ENCODE measurements at regions not wholly inside any gene's neighbourhood (a gene's known extent, or its start where the extent isn't known, plus 50 kb on each side); places are given as distances from the start of the nearest gene placed in this dataset.

DNA sequence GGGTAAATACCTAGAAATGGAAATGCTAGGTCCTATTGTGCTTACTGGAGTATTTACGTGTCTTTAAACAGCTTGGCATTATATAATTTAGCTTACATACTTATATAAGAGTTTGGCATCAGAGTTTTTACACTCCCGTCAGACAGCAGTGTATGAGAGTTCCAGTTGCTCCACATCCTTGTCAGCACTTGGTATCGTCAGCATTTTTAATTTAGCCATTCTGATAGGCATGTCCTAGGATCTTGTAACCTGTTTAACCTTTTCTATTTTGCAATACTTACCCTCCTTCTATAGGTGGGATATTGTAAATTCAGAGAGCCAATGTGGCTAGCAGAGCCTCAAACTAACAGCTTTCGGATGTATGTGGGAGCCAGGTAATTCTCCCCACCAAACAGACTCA lies 228.3 kb upstream of the EEF2KMT start:
- H3K4me3 ChIP-seq (ENCODE audit: low read depth in 1 of 2, low read length in 1 of 2), result no peak overlapping the region
- TF ChIP-seq, protein P1, sequence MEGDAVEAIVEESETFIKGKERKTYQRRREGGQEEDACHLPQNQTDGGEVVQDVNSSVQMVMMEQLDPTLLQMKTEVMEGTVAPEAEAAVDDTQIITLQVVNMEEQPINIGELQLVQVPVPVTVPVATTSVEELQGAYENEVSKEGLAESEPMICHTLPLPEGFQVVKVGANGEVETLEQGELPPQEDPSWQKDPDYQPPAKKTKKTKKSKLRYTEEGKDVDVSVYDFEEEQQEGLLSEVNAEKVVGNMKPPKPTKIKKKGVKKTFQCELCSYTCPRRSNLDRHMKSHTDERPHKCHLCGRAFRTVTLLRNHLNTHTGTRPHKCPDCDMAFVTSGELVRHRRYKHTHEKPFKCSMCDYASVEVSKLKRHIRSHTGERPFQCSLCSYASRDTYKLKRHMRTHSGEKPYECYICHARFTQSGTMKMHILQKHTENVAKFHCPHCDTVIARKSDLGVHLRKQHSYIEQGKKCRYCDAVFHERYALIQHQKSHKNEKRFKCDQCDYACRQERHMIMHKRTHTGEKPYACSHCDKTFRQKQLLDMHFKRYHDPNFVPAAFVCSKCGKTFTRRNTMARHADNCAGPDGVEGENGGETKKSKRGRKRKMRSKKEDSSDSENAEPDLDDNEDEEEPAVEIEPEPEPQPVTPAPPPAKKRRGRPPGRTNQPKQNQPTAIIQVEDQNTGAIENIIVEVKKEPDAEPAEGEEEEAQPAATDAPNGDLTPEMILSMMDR (IDR thresholded peaks at IDR 0.05), result no peak
- H3K27ac ChIP-seq, result no peak overlapping the region
- no peaks in the 10 kb centered on the region for H3K9me3 ChIP-seq
- H3K36me3 ChIP-seq, result no peaks in the 10 kb centered on the region
- H3K27me3 ChIP-seq, result no peaks in the 10 kb centered on the region
- no peaks in the 10 kb centered on the region for H3K4me1 ChIP-seq (ENCODE audit: control insufficient read depth in 1 of 2, insufficient read depth in 1 of 2, low read depth in 1 of 2, low read length in 1 of 2)

GRCh38 chr16:5323284-5324141 lies 225.9 kb upstream of the EEF2KMT start:
- no peaks in the 10 kb centered on the region for H3K4me1 ChIP-seq (ENCODE audit: control insufficient read depth in 1 of 2, insufficient read depth in 1 of 2, low read depth in 1 of 2, low read length in 1 of 2)
- TF ChIP-seq, protein P1 (IDR thresholded peaks at IDR 0.05), result no peak
- no peak overlapping the region for H3K4me3 ChIP-seq (ENCODE audit: low read depth in 1 of 2, low read length in 1 of 2)
- H3K36me3 ChIP-seq, result no peaks in the 10 kb centered on the region
- no peaks in the 10 kb centered on the region for H3K9me3 ChIP-seq
- no peak overlapping the region for H3K27ac ChIP-seq
- no peaks in the 10 kb centered on the region for H3K27me3 ChIP-seq

DNA sequence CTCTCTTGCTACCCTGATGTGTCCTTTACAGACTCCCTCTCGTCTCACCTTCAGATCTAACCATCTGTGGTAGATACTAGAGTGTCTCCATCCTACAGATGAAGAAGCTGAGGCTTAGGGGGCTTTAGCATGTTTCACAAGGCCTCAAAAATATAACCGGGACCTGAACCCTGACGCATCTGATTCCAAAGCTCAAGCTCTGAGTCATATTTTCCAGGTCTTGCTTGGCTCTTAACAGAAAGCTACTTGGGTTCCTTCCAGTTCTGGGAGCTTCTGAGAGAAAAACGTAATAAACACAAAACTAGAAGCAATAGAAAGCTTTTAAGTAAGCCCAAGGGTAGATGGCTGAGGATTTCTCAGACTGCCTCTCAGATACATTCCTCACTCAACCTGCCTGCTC lies 224.3 kb upstream of the EEF2KMT start:
- H3K9me3 ChIP-seq, result no peaks in the 10 kb centered on the region

DNA sequence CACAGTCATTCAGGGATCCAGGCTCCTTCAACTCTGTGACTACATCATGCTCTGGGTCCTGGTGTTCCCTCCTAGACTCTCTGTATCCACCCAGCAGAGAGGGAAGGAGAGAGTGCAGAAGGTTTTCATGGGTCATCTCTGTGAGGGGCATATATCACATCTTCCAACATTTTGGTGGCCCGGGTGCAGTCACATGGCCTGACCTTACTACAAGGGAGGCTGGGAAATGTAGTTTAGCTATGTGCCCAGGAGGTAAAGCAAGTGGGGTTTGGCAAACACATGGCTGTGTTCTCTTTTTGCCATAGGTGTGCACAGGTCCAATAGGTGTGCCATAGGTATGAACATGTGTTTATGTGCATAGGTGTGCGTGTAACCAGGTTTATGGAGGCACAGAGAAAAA lies 222.2 kb upstream of the EEF2KMT start:
- no peak overlapping the region for H3K4me3 ChIP-seq (ENCODE audit: low read depth in 1 of 2, low read length in 1 of 2)
- H3K4me1 ChIP-seq (ENCODE audit: control insufficient read depth in 1 of 2, insufficient read depth in 1 of 2, low read depth in 1 of 2, low read length in 1 of 2), result no peaks in the 10 kb centered on the region
- TF ChIP-seq, protein P1 (IDR thresholded peaks at IDR 0.05), result no peak
- H3K36me3 ChIP-seq, result no peaks in the 10 kb centered on the region
- H3K27ac ChIP-seq, result no peak overlapping the region
- H3K9me3 ChIP-seq, result no peaks in the 10 kb centered on the region
- no peaks in the 10 kb centered on the region for H3K27me3 ChIP-seq

More for the DNA sequence above, 224.3 kb upstream of the EEF2KMT start:
- H3K4me1 ChIP-seq (ENCODE audit: control insufficient read depth in 1 of 2, insufficient read depth in 1 of 2, low read depth in 1 of 2, low read length in 1 of 2), result no peaks in the 10 kb centered on the region
- no peaks in the 10 kb centered on the region for H3K36me3 ChIP-seq
- H3K27me3 ChIP-seq, result no peaks in the 10 kb centered on the region
- TF ChIP-seq, protein P1 (IDR thresholded peaks at IDR 0.05), result no peak
- H3K27ac ChIP-seq, result no peak overlapping the region
- H3K4me3 ChIP-seq (ENCODE audit: low read depth in 1 of 2, low read length in 1 of 2), result no peak overlapping the region

DNA sequence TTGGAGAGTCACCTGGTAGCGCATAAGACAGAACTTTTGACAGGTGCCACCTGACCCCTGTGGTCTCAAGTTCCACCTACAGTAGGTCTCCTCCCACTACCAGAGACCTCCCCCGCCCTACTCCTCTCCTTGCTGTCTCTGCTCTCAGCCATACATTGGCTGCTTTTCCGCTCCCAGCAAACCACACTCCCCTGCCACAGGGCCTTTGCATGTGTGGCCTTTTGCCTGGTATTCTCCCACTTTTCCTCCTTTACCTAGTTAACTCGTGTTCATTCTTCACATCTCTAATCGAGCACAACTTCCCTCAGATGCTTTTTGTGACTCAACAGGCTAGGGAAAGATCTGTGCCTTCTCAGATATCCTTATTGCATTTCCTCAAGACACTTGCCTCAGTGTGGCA lies 218.3 kb upstream of the EEF2KMT start:
- H3K4me1 ChIP-seq (ENCODE audit: control insufficient read depth in 1 of 2, insufficient read depth in 1 of 2, low read depth in 1 of 2, low read length in 1 of 2), result no peaks in the 10 kb centered on the region
- no peaks in the 10 kb centered on the region for H3K9me3 ChIP-seq
- TF ChIP-seq, protein P1 (IDR thresholded peaks at IDR 0.05), result no peak
- H3K36me3 ChIP-seq, result no peaks in the 10 kb centered on the region
- H3K27me3 ChIP-seq, result no peaks in the 10 kb centered on the region
- H3K27ac ChIP-seq, result no peak overlapping the region
- H3K4me3 ChIP-seq (ENCODE audit: low read depth in 1 of 2, low read length in 1 of 2), result no peak overlapping the region

Data from neutrophil (primary cell).